Tongue (tissue), 1 donor: ENCODE measurements at regions not wholly inside any gene's neighbourhood (a gene's known extent, or its start where the extent isn't known, plus 50 kb on each side); places are given as distances from the start of the nearest gene placed in this dataset.

ENCODE experiments used
- DNase-seq: peaks from one replicate; pipeline ENCODE4 v3.0.0-alpha.2; 2015

- peak; percentile 14 for DNase-seq
Observed at GRCh38 chr5:57783693-57784092, 301.1 kb upstream of the ACTBL2 start.

- DNase-seq, result no peak
Observed at GRCh38 chr5:57780961-57781325, 298.3 kb upstream of the ACTBL2 start.

- DNase-seq, result no peak
Observed at GRCh38 chr5:57780306-57780960, 297.8 kb upstream of the ACTBL2 start.

DNA sequence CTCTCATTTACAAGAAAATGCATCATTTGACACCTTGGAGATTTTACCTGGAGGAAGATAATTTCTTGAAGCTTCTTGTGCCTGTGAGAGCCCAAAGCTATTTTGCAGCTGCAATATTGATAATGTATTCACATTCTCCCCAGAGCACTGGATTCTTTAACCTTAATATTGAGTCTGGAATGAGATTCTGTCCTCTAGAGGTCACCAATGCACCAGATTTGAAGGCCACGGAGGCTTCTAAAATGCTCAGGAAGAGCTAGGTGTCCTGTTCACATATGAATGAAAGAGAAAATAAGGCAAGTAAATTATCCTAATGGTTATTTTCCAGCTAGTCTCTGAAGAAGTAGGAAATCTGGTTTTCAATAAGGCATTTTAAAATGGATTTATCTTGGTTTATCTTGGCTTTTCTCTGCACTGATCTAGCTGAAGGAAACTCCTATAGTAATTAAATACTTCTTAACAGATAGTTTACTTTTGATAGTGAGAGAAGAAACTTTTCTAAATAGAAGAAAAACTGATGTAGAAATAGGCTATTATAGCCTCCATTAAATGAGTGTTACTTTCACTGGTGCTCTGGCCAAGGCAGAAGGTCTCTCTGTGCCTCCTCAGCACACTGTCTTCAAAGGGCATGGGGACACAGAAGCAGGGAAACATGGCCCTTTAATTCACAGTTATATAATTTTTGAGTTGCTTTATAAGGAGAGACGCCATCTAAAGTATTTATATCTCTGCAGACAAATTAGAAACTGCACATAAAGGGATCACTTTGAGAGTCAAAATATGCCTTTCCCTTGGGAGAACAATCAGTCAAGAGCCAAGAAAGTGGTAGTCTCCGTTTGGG, 297.0 kb upstream of the ACTBL2 start:
- peak; percentile 88 for DNase-seq

DNA sequence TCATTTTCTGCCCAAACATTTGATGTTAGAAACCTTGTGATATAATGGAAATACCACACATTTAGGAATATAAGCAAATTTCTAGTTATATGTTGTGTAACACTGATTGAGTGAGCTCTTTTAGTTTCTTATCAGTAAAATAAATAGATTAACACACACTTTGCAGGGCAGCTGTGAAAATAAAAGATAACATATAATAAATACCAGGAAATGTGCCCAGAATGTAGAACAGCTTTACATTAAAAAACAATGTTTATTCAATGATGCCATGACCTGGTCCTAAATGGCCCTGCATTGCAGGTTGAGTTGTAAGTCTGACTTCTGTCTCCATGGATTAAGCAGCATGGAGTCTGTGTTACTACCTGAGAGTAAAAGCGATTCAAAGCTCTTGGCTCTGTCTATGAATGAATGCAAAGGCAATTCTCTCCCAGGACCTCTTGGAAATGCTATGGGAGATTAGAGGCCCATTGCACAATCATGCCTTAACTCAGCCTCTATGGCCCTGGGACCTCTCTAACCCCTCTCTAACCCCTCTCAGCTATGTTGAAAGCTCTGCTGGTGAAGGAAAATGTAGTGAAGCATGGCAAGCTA, 296.0 kb upstream of the ACTBL2 start:
- no peak for DNase-seq

DNA sequence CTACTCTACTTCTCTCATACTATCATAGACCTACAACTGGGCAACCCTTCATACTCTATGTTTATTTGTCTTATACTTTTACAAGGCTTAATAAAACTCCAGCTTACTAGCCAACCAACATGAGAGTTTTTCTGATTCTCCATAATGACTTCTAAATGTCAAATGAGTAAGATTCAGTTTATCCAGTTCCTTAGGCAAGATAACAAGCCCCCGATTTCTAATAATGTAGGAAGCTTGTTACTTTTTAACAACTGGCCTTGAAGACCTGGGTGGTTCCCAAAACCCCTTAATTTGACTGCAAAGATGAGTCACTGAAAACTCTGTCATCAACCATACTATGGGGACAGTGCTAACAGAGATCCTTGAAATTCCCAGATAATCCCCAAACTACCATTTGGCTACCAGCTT, 294.6 kb upstream of the ACTBL2 start:
- no peak for DNase-seq

GRCh38 chr5:57776035-57776434, 293.4 kb upstream of the ACTBL2 start:
- DNase-seq, result peak; percentile 24

GRCh38 chr5:57774439-57774838, 291.8 kb upstream of the ACTBL2 start:
- DNase-seq, result no peak

- no peak for DNase-seq
Observed at GRCh38 chr5:57772512-57772911, 289.9 kb upstream of the ACTBL2 start.

- DNase-seq, result no peak
Observed at GRCh38 chr5:57770039-57770438, 287.4 kb upstream of the ACTBL2 start.

DNA sequence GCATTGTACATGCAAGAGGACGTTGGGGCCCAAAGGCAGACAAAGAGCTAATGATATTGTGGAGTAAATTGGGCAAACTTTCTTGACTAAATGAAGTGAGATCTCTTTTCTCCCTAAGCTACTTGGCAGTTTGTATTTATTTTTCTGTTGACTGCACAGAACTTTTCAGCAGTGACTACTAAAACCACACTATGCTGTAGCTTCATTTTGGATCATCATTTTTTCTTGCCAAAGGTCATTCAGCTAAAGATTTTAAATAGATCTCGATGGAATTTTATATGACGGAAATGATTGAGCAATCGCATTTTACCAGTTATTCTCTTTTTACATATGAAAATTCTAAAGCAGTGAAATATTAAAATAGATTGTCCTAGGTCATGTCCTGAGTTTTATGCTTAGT, 286.1 kb upstream of the ACTBL2 start:
- DNase-seq, result no peak

DNA sequence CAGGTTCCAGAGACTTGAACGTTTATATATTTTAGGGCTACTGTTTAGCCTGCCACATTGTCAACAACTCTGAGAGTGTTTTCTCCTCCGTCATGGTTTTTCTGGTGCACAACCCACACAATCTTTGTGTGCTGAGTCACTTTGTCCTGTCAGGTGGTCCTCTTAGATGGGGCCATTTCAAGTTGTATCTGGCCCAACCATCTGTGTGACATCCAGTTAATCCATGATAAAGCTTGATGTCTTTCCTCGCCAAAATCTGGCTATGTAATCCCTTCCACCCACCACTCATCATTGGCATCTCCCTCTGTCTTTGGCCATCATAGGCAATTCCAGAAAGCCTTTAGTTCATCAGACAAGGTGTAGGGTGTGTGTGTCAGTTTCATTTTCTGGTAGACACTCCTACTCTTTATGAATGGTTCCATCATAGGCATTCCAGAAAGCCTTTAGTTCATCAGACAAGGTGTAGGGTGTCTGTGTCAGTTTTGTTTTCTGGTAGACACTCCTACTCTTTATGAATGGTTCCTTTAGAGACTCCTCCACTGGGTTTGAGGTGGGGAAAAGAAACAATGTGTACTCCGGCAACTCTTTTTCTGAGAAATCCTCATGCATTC, 282.0 kb upstream of the ACTBL2 start:
- no peak for DNase-seq

GRCh38 chr5:57761513-57761912, 278.9 kb upstream of the ACTBL2 start:
- DNase-seq, result no peak

DNA sequence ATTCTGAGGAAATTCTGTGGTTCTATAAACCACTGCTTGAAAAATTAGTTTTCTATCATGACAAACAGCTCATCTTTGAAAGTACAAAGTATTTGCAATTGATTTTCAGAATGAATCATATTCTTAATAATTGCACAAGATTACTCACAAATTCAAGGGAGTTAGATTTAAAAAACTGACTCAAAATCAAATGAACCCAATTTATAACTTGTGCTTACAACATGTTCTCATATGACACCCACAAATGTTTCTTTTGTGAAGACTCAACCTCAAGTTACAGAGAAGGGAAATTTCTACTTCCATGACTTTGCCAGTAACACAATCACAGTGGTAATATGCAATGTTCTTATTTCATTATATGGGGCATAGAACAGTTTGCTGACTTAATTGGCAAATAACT, 272.0 kb upstream of the ACTBL2 start:
- no peak for DNase-seq

- no peak for DNase-seq
Observed at GRCh38 chr5:57753446-57753845, 270.8 kb upstream of the ACTBL2 start.

GRCh38 chr5:57751710-57752109, 269.1 kb upstream of the ACTBL2 start:
- DNase-seq, result no peak

DNA sequence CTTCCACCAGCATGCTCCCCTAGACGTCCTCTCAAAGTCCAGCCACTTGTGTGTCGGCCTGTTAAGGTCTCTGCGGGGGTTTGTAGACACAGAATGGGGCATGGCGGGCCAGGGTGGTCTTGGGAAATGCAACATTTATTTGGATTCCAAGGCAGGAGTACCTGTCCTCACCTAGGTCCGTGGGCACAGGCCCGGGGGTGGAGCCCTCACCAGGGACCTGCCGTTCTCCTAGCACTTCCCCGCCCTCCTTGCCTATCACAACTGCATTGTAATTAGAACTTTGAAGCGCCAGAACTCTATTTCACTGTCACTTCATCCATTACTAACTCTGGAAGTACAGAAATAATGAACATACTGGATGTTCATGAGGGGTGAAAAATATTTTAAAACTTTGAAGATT, 268.3 kb upstream of the ACTBL2 start:
- DNase-seq, result no peak

- no peak for DNase-seq
Observed at GRCh38 chr5:57750282-57750681, 267.7 kb upstream of the ACTBL2 start.

- DNase-seq, result no peak
Observed at GRCh38 chr5:57749396-57749795, 266.8 kb upstream of the ACTBL2 start.

- no peak for DNase-seq
Observed at GRCh38 chr5:57745700-57746651, 263.4 kb upstream of the ACTBL2 start.

DNA sequence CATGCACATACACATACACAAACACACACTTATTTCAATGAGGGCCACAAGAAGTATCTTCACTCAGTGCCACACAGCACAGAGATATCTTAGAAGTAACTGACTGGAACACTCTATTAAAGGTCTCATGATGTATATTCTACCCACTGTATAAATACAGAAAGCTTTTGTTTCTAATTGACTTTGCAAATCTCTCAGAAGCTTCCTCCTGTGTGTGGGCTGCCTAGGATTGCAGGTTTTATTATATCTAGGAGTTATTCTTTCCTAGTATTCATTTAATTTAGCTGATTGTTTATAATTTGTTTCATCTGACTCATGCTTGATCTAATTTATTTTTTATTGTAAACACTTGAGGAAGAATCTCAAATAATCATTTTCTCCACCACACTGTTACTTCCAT, 262.4 kb upstream of the ACTBL2 start:
- DNase-seq, result no peak

DNA sequence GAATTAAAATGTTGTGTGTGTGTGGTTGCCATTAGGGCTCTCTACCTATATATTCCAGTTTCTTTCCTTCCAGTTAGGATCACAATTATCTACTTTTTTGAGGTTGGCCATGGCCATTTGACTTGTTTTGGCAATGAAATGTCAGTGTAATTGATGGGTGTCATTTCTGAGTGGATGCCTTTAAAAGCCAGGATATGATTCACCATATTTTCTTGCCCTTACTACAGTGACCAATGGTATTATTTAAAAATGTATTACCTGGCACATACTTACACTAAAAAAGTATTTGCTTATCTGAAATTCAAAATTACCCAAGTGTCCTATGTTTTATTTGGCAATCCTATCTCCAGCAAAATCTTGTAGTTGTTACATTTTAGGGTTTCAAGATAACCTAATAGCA, 258.7 kb upstream of the ACTBL2 start:
- DNase-seq, result no peak
